Cardiac fibroblast (primary cell): ENCODE measurements at regions not wholly inside any gene's neighbourhood (a gene's known extent, or its start where the extent isn't known, plus 50 kb on each side); places are given as distances from the start of the nearest gene placed in this dataset.

Experiments used
- DNase-seq, 2 donors: peaks; one replicate each; pipeline versions ENCODE4 v3.0.0 to v3.0.0-alpha.2; 2010; ENCODE audit warnings: low read depth in 2 of 2
- H3K4me3 ChIP-seq, 2 donors: replicated peaks in 1 of 2; 1 replicate in 1 of 2; 2 replicates in 1 of 2; pipeline ENCODE4 v1.5.1; 2011; ENCODE audit warnings: low read depth in 2 of 2, low read length in 2 of 2, mild to moderate bottlenecking in 2 of 2, moderate library complexity in 1 of 2
- TF ChIP-seq, protein P1 (sequence below): IDR thresholded peaks from one replicate; pipeline ENCODE4 v1.5.1; 2011; ENCODE audit warnings: low read depth, mild to moderate bottlenecking, low read length, inconsistent platforms

DNA sequence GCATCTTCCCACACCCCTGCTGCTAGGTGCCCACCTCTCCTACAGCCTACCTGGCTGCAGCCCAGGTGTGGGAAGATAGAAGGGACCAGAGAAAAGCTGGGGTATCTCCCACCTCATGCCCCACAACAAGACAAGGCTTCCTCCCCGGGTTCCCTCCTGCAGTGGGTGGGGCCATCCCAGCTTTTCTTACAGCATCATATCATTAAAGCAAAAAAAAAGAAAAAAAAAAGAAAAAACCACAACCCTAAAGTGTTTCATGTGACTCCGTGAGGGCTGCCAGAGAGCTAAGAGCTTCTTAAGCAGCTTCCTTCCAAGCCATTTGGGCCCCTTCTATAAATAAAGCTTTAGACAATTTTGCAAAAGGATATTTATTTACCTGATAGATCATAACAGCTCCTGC, 455.4 kb upstream of the TSHZ3 start:
- no peak for DNase-seq
- no peak overlapping the region for H3K4me3 ChIP-seq
- TF ChIP-seq, protein P1, sequence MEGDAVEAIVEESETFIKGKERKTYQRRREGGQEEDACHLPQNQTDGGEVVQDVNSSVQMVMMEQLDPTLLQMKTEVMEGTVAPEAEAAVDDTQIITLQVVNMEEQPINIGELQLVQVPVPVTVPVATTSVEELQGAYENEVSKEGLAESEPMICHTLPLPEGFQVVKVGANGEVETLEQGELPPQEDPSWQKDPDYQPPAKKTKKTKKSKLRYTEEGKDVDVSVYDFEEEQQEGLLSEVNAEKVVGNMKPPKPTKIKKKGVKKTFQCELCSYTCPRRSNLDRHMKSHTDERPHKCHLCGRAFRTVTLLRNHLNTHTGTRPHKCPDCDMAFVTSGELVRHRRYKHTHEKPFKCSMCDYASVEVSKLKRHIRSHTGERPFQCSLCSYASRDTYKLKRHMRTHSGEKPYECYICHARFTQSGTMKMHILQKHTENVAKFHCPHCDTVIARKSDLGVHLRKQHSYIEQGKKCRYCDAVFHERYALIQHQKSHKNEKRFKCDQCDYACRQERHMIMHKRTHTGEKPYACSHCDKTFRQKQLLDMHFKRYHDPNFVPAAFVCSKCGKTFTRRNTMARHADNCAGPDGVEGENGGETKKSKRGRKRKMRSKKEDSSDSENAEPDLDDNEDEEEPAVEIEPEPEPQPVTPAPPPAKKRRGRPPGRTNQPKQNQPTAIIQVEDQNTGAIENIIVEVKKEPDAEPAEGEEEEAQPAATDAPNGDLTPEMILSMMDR = no peak

DNA sequence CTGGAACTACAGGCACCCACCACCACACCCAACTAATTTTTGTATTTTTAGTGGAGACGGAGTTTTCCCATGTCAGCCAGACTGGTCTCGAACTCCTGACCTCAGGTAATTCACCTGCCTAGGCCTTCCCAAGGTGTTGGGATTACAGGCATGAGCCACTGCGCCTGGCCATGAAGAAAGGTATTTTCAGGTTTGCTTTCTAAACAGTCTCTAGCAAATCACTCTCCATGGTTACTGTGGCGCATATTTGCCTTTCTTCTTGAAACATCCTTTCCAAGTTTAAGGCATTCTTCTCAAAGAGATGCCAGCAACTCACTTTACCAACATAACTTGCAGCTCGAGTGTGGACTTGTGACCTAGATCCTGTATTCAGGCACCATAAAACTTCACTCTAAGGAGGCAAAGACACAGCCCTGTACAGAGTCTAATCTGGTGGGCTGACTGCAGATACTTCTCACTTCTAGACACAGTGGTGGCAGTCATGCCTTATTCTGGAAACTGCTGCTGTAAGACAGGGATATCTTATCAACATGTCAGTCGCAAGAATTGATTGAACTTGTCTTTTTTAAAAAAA, 461.4 kb upstream of the TSHZ3 start:
- TF ChIP-seq, protein P1 = no peak
- no peak overlapping the region for H3K4me3 ChIP-seq

DNA sequence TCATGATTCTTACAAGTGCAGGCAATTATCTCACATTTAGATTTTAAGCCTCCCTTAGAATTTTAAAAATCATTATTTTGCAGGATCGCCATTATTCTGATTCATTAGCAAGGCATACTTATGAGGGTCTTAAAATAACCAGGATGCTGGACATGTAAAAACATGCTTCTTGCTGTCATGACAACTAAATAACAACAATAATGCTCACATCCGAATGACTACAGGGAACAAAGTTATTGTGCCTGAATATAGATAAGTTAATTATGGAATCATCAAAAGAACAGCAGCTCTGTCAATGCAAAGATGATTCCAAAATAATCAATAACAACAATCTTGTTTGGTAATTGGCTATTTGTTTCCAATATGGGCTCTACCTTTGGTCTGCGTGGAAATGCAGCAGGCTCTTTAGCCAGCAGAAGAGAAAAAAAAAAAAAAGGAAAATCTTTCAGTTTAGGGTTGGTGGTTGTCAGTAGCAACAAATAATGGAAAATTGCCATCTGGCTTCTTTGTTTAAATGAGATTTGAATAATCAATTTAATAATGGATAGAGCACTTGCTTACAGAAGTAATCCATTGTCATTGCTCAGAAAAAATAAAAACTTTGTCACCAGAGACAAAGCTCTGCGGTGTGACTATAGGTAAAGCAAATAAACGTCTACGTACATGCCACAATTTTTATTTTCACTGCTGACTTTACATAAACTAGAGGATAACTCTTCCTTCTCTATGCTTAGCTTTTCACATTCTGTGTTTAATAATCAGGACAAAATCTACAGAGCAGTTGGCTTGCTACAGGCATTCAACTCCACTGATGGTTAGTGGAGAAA, 468.9 kb upstream of the TSHZ3 start:
- H3K4me3 ChIP-seq = no peak overlapping the region
- TF ChIP-seq, protein P1 = no peak
- no peak for DNase-seq

More for the DNA sequence above, 461.4 kb upstream of the TSHZ3 start:
- DNase-seq = no peak

DNA sequence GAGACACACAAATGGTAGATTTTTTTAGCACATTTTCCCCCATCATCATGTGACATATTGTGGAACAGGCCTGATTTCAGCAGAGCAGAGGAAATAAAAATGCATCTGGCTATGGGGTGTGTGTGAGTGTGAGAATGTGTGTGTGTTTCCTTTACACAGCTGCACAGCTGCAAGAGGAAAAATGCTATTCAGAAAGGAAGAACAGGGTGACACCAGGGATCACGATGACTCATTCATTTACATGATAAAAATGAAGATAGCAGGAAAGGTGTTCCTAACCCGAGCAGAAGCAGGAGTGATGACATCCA, 469.5 kb upstream of the TSHZ3 start:
- TF ChIP-seq, protein P1 = no peak
- no peak overlapping the region for H3K4me3 ChIP-seq
- DNase-seq = no peak

DNA sequence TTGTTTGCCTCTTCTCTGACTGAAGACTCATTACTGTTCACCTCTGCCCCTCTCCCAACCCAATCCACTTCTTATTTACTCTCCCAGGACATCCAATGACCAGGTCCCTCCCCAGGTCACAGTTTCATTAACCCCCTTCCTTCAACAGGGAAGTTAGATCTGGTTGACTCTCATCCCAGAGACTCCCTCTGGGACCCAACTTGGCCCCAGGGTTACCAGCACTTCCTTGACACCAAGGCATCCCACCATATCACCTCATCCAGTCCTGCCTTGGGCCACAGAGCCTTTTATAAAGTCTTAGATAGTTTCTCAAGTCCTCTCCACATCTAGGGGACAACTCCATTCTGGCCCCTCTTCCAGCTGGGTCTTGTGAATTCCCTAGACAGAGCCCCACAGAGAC, 470.6 kb upstream of the TSHZ3 start:
- DNase-seq = no peak
- TF ChIP-seq, protein P1 = no peak
- no peak overlapping the region for H3K4me3 ChIP-seq

DNA sequence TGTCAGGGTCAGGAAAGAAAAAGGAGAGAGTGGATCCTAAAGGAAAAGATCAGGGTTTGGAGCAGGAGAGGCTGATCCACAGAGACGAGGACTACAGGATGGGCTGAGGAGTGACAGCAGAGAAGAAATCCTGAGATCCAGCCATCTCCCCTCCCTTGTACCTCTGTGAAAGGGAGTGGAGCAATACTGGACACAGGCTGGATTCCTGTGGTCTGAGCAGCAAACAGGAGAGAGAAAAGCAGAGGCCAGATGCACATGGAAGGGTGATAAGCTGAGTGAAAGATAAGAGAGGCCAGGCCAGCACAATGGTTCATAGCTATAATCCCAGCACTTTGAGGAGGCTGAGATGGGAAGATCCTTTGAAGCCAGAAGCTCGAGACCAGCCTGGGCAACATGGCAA, 472.1 kb upstream of the TSHZ3 start:
- TF ChIP-seq, protein P1 = no peak
- no peak overlapping the region for H3K4me3 ChIP-seq
- no peak for DNase-seq
